ENCODE measurements at regions not wholly inside any gene's neighbourhood (a gene's known extent, or its start where the extent isn't known, plus 50 kb on each side); places are given as distances from the start of the nearest gene placed in this dataset.

- no peaks in the 10 kb centered on the region for H3K4me1 ChIP-seq (ENCODE audit: control insufficient read depth in 2 of 3, insufficient read depth in 2 of 3, low read depth in 1 of 3, low read length in 3 of 3)
- intact Hi-C loops (cut with DNase I) = no loop called here
- FAIRE-seq (no peak), DNase-seq (no peak)
- no peaks in the 10 kb centered on the region for H3K36me3 ChIP-seq (ENCODE audit: control insufficient read depth in 2 of 3, insufficient read depth in 3 of 3, low read length in 3 of 3)
- H3K27me3 ChIP-seq (ENCODE audit: control insufficient read depth, insufficient read depth, low read length) = no peaks in the 10 kb centered on the region
- no peak for TF ChIP-seq CTCF (IDR thresholded peaks at IDR 0.05; ENCODE audit: borderline replicate concordance, extremely low read depth, insufficient read depth)
- H3K9ac ChIP-seq (ENCODE audit: low read length in 3 of 3) = no peak overlapping the region
- H3K9me3 ChIP-seq (ENCODE audit: control insufficient read depth in 2 of 3, insufficient read depth in 1 of 3, low read length in 3 of 3) = no peaks in the 10 kb centered on the region
- H3K27ac ChIP-seq (ENCODE audit: low read depth in 2 of 2, low read length in 2 of 2) = no peak overlapping the region
- H3K4me3 ChIP-seq (ENCODE audit: low read length in 3 of 3) = no peak overlapping the region
These were observed 138.8 kb downstream of the DKK1 start for GRCh38 chr10:52452600-52453493.

DNA sequence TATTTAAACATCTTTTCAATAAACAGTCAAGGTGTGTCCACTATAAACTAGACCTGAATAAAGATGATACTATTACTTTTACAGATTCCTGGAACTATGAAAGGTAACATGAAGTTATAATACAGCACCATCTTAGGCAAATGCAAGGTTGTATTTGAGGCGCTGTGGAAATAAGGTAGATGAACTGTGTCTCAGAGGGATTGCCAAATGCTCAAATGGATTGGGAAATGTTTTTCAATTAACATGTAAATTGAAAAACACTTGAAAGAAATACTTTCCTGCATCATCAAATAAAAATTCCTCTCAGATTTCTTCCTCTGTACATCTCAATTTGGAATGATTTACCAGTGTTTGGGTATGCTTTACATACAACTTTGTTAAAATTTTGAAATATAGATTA, 139.4 kb downstream of the DKK1 start:
- Histone ChIP-seq H3K27me3 (ENCODE audit: control insufficient read depth, insufficient read depth, low read length) (no peaks in the 10 kb centered on the region), H3K9me3 (ENCODE audit: control insufficient read depth in 2 of 3, insufficient read depth in 1 of 3, low read length in 3 of 3) (no peaks in the 10 kb centered on the region), H3K9ac (ENCODE audit: low read length in 3 of 3) (no peak overlapping the region), H3K4me1 (ENCODE audit: control insufficient read depth in 2 of 3, insufficient read depth in 2 of 3, low read depth in 1 of 3, low read length in 3 of 3) (no peaks in the 10 kb centered on the region), H3K4me3 (ENCODE audit: low read length in 3 of 3) (no peak overlapping the region), H3K36me3 (ENCODE audit: control insufficient read depth in 2 of 3, insufficient read depth in 3 of 3, low read length in 3 of 3) (no peaks in the 10 kb centered on the region), H3K27ac (ENCODE audit: low read depth in 2 of 2, low read length in 2 of 2) (no peak overlapping the region)
- intact Hi-C loops (cut with DNase I) = no loop called here
- DNase-seq (no peak), FAIRE-seq (no peak)
- no peak for TF ChIP-seq CTCF (IDR thresholded peaks at IDR 0.05; ENCODE audit: borderline replicate concordance, extremely low read depth, insufficient read depth)

DNA sequence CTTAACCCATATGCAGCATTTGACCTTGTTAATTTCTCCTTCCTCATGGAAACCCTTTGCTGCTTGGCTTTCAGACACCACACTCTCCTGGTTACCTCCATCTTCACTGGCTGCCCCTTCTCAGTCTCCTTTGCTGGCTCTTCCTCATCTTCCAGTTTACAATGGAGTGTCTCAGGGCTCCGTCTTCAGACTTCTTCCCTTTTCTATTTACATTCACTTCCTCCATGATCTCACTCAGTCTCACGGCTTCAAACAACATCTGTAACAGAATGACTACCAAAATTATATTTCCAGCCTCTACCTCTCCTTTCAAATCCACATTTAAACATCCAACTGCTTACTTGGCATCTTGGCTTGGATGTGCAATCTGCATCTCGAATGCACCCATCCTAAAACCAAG, 140.4 kb downstream of the DKK1 start:
- intact Hi-C loops (cut with DNase I) = no loop called here
- no peak for DNase-seq
- no peak for TF ChIP-seq CTCF (IDR thresholded peaks at IDR 0.05; ENCODE audit: borderline replicate concordance, extremely low read depth, insufficient read depth)
- Histone ChIP-seq H3K4me1 (ENCODE audit: control insufficient read depth in 2 of 3, insufficient read depth in 2 of 3, low read depth in 1 of 3, low read length in 3 of 3) (no peaks in the 10 kb centered on the region), H3K36me3 (ENCODE audit: control insufficient read depth in 2 of 3, insufficient read depth in 3 of 3, low read length in 3 of 3) (no peaks in the 10 kb centered on the region), H3K27ac (ENCODE audit: low read depth in 2 of 2, low read length in 2 of 2) (no peak overlapping the region), H3K4me3 (ENCODE audit: low read length in 3 of 3) (no peak overlapping the region), H3K9me3 (ENCODE audit: control insufficient read depth in 2 of 3, insufficient read depth in 1 of 3, low read length in 3 of 3) (no peaks in the 10 kb centered on the region), H3K27me3 (ENCODE audit: control insufficient read depth, insufficient read depth, low read length) (no peaks in the 10 kb centered on the region), H3K9ac (ENCODE audit: low read length in 3 of 3) (no peak overlapping the region)
- FAIRE-seq = no peak
